ENCODE measurements at regions not wholly inside any gene's neighbourhood (a gene's known extent, or its start where the extent isn't known, plus 50 kb on each side); places are given as distances from the start of the nearest gene placed in this dataset.
"Not testable (repeated sequence)": the region's sequence is repeated elsewhere in the genome, so short reads cannot be mapped to it uniquely, and the experiment has no call there.

DNA sequence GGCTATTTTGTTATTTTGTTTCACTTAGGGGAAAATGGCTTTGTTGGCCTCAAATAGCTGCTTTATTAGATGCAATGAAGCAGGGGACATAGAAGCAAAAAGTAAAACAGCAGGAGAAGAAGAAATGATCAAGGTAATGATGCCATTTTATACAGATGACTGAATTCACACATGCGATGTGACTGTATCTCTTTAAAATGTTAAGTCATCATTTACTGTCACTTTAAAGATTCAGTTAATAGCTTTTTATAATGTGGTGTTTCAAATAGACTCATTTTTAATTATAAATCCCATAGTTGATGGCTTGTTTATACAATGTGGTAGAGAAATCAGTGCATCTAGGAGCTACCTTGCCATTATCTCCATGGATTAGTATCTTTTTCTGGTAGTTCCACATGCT, 863.9 kb upstream of the DEFB115 start:
- DNase-seq (ENCODE audit: low spot score) = not testable (repeated sequence)

DNA sequence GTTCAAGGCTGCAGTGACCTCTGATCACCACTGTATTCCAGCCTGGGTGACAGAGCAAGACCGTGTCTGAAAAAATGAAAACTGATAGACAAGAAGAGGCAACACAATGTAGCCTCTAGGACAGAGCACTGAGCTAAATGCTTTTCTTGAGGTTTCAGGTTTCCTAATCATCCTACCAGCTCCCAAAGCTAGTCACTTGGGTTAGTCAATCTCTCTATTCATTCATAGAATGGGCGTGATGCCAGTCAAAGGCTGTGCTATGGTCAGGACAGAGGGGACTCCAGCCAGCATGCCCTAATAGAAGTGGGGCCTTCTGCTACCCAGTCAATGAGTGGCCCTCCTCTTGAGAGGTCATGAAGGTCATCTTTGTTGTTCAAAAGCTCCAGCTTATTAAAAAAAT, 860.4 kb upstream of the DEFB115 start:
- DNase-seq (ENCODE audit: low spot score) = peak; percentile 29

DNA sequence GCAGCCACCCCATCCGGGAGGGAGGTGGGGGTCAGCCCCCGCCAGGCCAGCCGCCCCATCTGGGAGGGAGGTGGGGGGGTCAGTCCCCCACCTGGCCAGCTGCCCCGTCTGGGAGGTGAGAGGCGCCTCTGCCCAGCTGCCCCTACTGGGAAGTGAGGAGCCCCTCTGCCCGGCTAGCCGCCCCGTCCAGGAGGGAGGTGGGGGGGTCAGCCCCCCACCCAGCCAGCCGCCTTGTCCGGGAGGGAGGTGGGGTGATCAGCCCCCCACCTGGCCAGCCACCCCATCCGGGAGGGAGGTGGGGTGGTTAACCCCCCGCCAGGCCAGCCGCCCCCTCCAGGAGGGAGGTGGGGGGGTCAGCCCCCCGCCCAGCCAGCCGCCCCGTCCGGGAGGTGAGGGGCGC, 852.4 kb upstream of the DEFB115 start:
- DNase-seq (ENCODE audit: low spot score) = not testable (repeated sequence)

DNA sequence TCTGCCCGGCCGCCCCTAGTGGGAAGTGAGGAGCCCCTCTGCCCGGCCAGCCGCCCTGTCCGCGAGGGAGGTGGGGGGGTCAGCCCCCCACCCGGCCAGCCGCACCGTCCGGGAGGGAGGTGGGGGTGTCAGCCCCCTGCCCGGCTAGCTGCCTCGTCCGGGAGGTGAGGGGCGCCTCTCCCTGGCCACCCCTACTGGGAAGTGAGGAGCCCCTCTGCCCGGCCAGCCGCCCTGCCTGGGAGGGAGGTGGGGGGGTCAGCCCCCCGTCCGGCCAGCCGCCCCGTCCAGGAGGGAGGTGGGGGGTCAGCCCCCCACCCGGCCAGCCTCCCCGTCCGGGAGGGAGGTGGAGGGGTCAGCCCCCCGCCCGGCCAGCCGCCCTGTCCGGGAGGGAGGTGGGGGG, 851.9 kb upstream of the DEFB115 start:
- not testable (repeated sequence) for DNase-seq (ENCODE audit: low spot score)

DNA sequence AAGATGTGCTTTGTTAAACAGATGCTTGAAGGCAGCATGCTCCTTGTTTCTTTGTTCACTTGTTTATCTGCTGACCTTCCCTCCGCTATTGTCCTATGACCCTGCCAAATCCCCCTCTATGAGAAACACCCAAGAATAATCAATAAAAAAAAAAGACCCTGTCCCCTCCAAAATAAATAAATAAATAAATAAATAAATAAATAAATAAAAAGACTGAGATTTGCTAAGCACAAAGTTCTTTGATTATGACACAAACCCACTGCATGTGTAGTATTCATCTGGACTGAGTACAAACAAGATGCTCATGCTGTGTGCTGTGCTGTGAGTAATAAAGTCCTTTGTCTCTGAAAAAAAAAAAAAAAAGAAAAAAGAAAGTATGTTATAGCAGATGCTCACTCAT, 851.1 kb upstream of the DEFB115 start:
- not testable (repeated sequence) for DNase-seq (ENCODE audit: low spot score)

DNA sequence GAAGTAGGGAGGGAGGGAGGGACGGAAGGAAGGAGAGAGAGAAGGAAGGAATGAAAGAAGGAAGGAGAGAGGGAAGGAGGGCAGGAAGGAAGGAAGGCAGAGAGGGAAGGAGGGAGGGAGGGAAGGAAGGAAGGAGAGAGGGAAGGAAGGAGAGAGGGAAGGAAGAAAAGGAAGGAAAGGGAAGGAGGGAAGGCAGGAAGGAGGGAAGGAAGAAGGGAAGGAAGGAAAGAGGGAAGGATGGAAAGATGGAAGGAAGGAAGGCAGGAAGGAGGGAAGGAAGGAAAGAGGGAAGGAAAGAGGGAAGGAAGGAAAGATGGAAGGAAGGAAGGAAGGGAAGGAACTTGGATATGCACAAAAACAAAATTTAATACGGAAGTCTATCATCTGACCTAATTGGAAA, 844.5 kb upstream of the DEFB115 start:
- no peak for DNase-seq (ENCODE audit: low spot score)

DNA sequence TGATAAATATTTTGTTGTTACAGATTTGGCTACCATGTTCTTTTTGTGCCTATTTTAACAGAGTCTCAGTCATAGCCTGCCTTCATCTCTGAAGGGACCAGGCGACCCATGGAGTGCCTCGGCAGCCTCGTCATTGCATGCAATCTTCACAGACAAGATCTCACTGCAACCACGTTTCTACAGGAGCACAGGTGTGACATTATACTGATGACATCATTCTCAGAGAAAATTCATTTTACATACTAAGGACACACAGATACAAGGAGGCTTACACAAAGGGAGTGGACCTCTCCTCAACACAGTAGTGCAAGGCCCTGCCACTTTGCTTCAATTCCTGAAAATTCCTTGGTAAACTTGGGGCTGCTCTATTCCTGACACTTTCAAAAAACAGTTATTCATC, 840.1 kb upstream of the DEFB115 start:
- DNase-seq (ENCODE audit: low spot score) = not testable (repeated sequence)

DNA sequence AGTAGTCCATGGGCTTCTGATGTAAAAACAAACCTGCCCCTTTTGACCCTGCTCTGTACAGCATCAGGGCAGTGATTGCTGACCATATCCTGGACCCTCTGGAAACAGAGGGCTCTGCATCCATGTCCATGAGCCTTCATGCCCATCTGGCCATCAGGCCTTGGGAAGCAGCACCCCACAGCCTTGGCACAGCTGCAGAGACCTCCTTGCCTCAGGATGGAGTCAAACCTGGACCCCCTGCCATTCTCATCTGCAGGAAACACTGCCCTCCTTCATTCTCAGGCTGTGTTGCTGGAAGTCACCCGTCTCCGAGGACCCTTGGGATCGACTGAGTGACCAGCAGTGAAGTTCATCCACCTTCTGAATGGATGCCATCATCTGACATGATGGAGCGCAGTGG, 839.1 kb upstream of the DEFB115 start:
- not testable (repeated sequence) for DNase-seq (ENCODE audit: low spot score)

DNA sequence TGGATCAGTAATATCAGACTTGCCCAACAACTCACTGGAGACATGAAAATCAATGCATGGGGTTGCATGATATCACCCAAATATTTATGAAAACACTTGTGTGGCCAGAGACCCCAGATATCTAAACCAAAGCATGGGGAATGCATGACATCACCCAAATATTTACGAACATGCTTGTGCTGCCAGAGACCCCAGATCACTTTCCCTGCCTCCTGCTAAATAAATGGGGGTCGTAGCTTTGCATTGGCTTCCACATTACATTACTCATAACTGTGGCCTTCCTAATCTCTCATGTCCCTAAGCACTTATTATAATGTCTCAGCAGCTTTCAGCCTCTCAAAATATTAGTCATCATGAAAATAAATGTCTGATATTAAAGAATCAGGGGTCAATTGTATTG, 838.0 kb upstream of the DEFB115 start:
- DNase-seq (ENCODE audit: low spot score) = no peak

DNA sequence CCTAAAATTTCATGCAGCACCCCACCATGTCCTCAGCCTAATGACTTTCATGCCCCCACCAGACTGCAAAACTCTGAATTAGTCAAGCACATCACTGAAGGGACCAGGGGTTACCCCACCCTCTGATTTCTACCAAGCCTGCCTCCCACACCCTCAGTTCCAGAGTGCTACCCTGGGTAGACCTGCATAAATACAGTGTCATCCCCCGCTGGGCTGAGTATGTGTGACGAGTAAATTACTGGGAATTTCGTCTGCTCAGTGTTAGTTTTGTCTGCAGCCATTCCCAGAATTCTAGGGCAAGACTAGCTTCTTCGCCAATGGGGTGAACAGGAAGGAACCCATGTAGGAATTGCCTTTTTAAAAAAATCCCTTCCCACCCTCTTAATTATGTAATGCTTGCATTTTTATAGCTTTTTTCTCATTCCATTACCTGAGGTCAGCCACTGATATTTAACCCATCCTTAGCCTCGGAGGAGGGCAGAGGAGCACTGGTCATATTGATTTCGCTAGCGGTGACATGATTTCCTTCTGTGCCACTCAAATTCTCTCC, 837.5 kb upstream of the DEFB115 start:
- DNase-seq (ENCODE audit: low spot score) = not testable (repeated sequence)
